Subcutaneous abdominal adipose tissue (tissue), 5 donors: ENCODE measurements at regions not wholly inside any gene's neighbourhood (a gene's known extent, or its start where the extent isn't known, plus 50 kb on each side); places are given as distances from the start of the nearest gene placed in this dataset.

Experiments
- H3K27ac ChIP-seq: one replicate; pipeline ENCODE4 v1.7.0; 2013; ENCODE audit warnings: low read depth, mild to moderate bottlenecking, inconsistent platforms, low read length, moderate library complexity
- H3K27me3 ChIP-seq, 5 donors: one replicate each; pipeline ENCODE4 v1.7.0; 2013; ENCODE audit warnings: low read length in 5 of 5, inconsistent platforms in 1 of 5; ENCODE audit not compliant: control insufficient read depth in 5 of 5, insufficient read depth in 4 of 5
- H3K36me3 ChIP-seq, 5 donors: one replicate each; pipeline ENCODE4 v1.7.0; 2013; ENCODE audit warnings: low read length in 5 of 5; ENCODE audit not compliant: control insufficient read depth in 5 of 5, insufficient read depth in 5 of 5
- H3K4me1 ChIP-seq, 5 donors: one replicate each; pipeline ENCODE4 v1.7.0; 2013; ENCODE audit warnings: low read length in 5 of 5, mild to moderate bottlenecking in 3 of 5, moderate library complexity in 1 of 5; ENCODE audit not compliant: control insufficient read depth in 5 of 5, insufficient read depth in 5 of 5
- H3K4me3 ChIP-seq, 5 donors: one replicate each; pipeline ENCODE4 v1.7.0; 2013; ENCODE audit warnings: low read length in 5 of 5, low read depth in 1 of 5
- H3K9ac ChIP-seq, 5 donors: one replicate each; pipeline ENCODE4 v1.7.0; 2013; ENCODE audit warnings: low read length in 5 of 5, mild to moderate bottlenecking in 4 of 5, moderate library complexity in 3 of 5
- H3K9me3 ChIP-seq, 5 donors: one replicate each; pipeline ENCODE4 v1.7.0; 2013; ENCODE audit warnings: low read length in 5 of 5; ENCODE audit not compliant: control insufficient read depth in 5 of 5
- donor health status: healthy.
- donor health status: healthy.
- donor health status: healthy.
- donor health status: healthy.
- donor health status: healthy.

- no peaks in the 10 kb centered on the region for H3K27me3 ChIP-seq
- H3K9me3 ChIP-seq = no peaks in the 10 kb centered on the region
- no peak overlapping the region for H3K4me3 ChIP-seq
- H3K27ac ChIP-seq = no peak overlapping the region
- H3K9ac ChIP-seq = no peak overlapping the region
- peaks cover 0 to 5% (median 0%) of the 10 kb centered on the region in 5 donors for H3K4me1 ChIP-seq
- no peaks in the 10 kb centered on the region for H3K36me3 ChIP-seq
Observed at GRCh38 chr18:68499141-68499540, 215.8 kb downstream of the TMX3 start.

DNA sequence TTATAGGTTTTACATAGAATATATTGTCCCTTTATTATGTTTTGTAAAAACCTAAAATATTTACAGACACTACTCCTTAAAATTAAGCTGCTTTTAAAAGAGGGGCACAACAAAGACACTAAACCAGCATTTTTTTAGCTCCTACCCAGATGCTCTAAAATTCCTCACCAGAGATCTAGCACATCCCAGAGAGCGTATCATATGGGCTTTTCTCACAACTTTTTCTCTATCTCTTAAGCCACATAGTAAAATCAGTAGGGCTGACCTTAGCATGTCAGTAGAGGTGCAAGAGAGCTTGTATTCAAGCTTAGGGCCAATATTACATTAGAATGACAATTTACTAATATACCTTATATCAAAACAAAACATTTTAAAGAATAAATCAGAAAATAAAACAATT is 216.3 kb downstream of the TMX3 start:
- H3K9ac ChIP-seq = no peak overlapping the region
- H3K9me3 ChIP-seq = no peaks in the 10 kb centered on the region
- peaks cover 0 to 6% (median 0%) of the 10 kb centered on the region in 5 donors for H3K4me1 ChIP-seq
- no peaks in the 10 kb centered on the region for H3K36me3 ChIP-seq
- no peaks in the 10 kb centered on the region for H3K27me3 ChIP-seq
- H3K4me3 ChIP-seq = no peak overlapping the region
- H3K27ac ChIP-seq = no peak overlapping the region

DNA sequence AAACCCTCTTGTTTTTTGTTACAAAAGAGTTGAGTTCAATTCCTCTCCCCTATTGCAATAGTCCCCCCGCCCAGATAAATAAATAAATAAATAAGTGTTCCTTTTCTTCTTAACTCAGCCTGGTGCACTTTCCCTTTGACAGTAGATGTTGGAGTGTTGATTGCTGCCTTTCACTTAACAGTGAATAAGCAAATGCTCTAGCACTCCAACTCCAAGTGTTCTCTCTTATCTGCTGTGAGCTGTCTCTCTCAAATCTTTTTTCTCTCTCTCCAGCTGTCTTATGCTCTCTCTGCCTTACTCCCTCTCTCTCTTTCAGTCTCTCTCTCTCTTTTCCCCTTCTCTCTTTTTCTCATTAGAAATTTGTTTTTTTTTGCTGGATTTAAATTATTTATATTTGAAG is 216.7 kb downstream of the TMX3 start:
- Histone ChIP-seq H3K9ac (no peak overlapping the region), H3K4me3 (no peak overlapping the region), H3K4me1 (peaks cover 0 to 6% (median 0%) of the 10 kb centered on the region in 5 donors), H3K9me3 (no peaks in the 10 kb centered on the region), H3K27me3 (no peaks in the 10 kb centered on the region), H3K36me3 (no peaks in the 10 kb centered on the region), H3K27ac (no peak overlapping the region)

GRCh38 chr18:68494802-68495581 is 219.9 kb downstream of the TMX3 start:
- no peaks in the 10 kb centered on the region for H3K36me3 ChIP-seq
- peak overlapping the region in 1 of 5 donors; percentile 35 for H3K9ac ChIP-seq
- H3K9me3 ChIP-seq = no peaks in the 10 kb centered on the region
- H3K4me3 ChIP-seq = no peak overlapping the region
- peaks cover 0 to 6% (median 0%) of the 10 kb centered on the region in 5 donors for H3K4me1 ChIP-seq
- no peaks in the 10 kb centered on the region for H3K27me3 ChIP-seq
- peak overlapping the region; percentile 56 for H3K27ac ChIP-seq

DNA sequence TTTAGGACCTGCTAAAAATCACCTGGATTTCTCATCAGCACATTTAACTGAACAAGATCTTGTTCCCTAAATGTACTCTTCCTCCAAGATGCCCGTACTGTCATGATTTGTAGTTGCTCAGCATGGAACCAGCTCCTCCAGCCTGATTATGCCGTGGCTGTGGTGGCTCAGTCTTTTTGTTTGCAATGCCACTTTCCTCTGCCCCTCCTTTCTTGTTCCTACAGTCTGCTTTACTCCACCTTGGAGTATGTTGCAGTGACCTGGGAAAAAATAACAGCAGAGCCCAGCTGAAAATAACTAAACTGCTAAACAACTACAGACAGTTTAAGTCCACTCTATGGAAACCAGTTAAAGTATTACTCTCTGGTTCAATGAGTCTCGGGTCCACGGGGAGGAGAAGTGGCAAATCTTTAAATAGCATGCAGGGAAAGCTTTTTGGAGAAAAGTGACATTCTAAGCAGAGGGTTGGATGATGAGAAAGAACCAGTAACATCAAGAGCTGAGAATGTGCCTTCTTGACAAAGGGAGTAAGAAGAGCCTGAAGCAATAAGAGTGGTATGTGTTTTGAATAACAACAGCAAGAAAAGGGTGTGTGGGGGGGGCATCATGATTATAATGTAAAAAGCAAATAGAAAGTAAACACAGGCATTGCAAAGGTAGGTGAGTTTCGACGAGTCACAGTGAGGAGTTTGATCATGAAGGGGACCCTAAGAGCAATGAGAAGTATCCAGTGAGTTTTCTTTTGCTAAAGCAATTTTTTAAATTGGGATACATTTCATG is 225.7 kb downstream of the TMX3 start:
- Histone ChIP-seq H3K27me3 (no peaks in the 10 kb centered on the region), H3K27ac (no peak overlapping the region), H3K9ac (no peak overlapping the region), H3K9me3 (peaks cover 0 to 3% (median 0%) of the 10 kb centered on the region in 5 donors), H3K36me3 (no peaks in the 10 kb centered on the region), H3K4me3 (no peak overlapping the region), H3K4me1 (peaks cover 0 to 3% (median 0%) of the 10 kb centered on the region in 5 donors)

GRCh38 chr18:68484241-68484640 is 230.7 kb downstream of the TMX3 start:
- Histone ChIP-seq H3K9me3 (peaks cover 0 to 3% (median 0%) of the 10 kb centered on the region in 5 donors), H3K27ac (no peak overlapping the region), H3K36me3 (no peaks in the 10 kb centered on the region), H3K4me1 (no peaks in the 10 kb centered on the region), H3K27me3 (no peaks in the 10 kb centered on the region), H3K9ac (no peak overlapping the region), H3K4me3 (no peak overlapping the region)

- no peaks in the 10 kb centered on the region for H3K27me3 ChIP-seq
- peaks cover 0 to 3% (median 0%) of the 10 kb centered on the region in 5 donors for H3K9me3 ChIP-seq
- no peak overlapping the region for H3K9ac ChIP-seq
- no peak overlapping the region for H3K27ac ChIP-seq
- H3K36me3 ChIP-seq = no peaks in the 10 kb centered on the region
- no peak overlapping the region for H3K4me3 ChIP-seq
- H3K4me1 ChIP-seq = no peaks in the 10 kb centered on the region
Observed at GRCh38 chr18:68482815-68483214, 232.1 kb downstream of the TMX3 start.

GRCh38 chr18:68480196-68480595 is 234.7 kb downstream of the TMX3 start:
- no peak overlapping the region for H3K27ac ChIP-seq
- no peaks in the 10 kb centered on the region for H3K4me1 ChIP-seq
- no peaks in the 10 kb centered on the region for H3K36me3 ChIP-seq
- peaks cover 0 to 3% (median 0%) of the 10 kb centered on the region in 5 donors for H3K9me3 ChIP-seq
- no peak overlapping the region for H3K4me3 ChIP-seq
- H3K27me3 ChIP-seq = no peaks in the 10 kb centered on the region
- H3K9ac ChIP-seq = no peak overlapping the region

DNA sequence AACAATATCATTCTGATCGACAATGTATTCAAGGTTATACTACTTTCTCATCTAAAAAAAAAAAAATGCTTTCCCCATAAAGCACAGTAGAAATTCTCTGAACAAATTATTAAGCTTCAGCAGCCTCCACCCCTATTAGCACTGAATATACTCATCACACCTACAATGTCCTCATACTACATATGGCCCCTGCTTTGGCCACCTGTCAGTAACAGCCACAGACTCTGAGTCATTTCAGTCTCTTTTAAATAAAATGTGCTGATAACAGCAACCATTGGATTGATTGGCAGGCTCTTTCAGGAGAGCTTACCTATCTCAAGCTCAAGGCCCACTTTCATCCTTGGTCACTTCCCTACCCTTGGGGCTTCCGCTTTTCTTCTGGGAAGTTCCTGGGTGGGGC is 236.7 kb downstream of the TMX3 start:
- H3K4me1 ChIP-seq = no peaks in the 10 kb centered on the region
- H3K9me3 ChIP-seq = no peaks in the 10 kb centered on the region
- H3K27me3 ChIP-seq = no peaks in the 10 kb centered on the region
- H3K4me3 ChIP-seq = no peak overlapping the region
- H3K9ac ChIP-seq = no peak overlapping the region
- no peak overlapping the region for H3K27ac ChIP-seq
- H3K36me3 ChIP-seq = no peaks in the 10 kb centered on the region

DNA sequence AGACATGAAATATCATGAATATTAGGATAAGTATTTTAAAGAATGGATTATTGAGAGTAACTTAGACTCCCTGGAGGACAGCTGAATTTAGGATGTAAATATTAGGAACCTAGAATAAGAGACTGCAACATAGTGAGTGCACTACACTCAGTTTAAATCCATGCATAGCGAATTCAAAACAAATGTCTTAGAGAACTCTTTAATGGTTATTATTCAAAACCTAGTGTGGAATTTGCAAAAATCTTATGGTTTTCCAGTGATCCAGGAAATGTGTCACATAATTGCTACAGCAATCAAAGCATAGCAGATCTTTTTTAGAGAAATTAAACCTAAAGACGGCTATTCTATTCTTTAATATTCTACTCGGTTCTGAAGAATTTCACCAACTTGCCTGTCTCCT is 239.0 kb downstream of the TMX3 start:
- no peak overlapping the region for H3K27ac ChIP-seq
- H3K4me3 ChIP-seq = no peak overlapping the region
- no peaks in the 10 kb centered on the region for H3K9me3 ChIP-seq
- H3K4me1 ChIP-seq = no peaks in the 10 kb centered on the region
- H3K27me3 ChIP-seq = no peaks in the 10 kb centered on the region
- H3K36me3 ChIP-seq = no peaks in the 10 kb centered on the region
- H3K9ac ChIP-seq = no peak overlapping the region
